OCI-LY3 (cell line): ENCODE measurements at regions not wholly inside any gene's neighbourhood (a gene's known extent, or its start where the extent isn't known, plus 50 kb on each side); places are given as distances from the start of the nearest gene placed in this dataset.

Source experiments
- H2AFZ ChIP-seq: fragments of 200-600, 300-600 bp; shearing (Covaris generic); 2 replicates; pipeline ENCODE4 v1.6.0; 2014; ENCODE audit warnings: antibody characterized with exemption, low read depth, low read length
- H3K27ac ChIP-seq: fragments of 200-600, 300-600 bp; sonication (generic); 2 replicates; pipeline ENCODE4 v1.5.1; 2014; ENCODE audit warnings: mild to moderate bottlenecking, low read length, moderate library complexity, mixed read lengths
- H3K27me3 ChIP-seq: fragments of 200-600, 300-600 bp; sonication (generic); 2 replicates; pipeline ENCODE4 v1.6.1; 2014; ENCODE audit warnings: low read depth, low read length, mixed read lengths
- H3K36me3 ChIP-seq: fragments of 200-600, 300-600 bp; sonication (generic); replicated peaks from 2 replicates; pipeline ENCODE3; 2014; ENCODE audit warnings: low read depth, low read length, mixed read lengths
- H3K4me1 ChIP-seq: fragments of 300-600, 200-600 bp; sonication (generic); 2 replicates; pipeline ENCODE4 v1.6.1; 2014; ENCODE audit warnings: low read length, mixed read lengths
- H3K4me2 ChIP-seq: fragments of 200-600, 300-600 bp; sonication (generic); 2 replicates; pipeline ENCODE4 v1.6.1; 2014; ENCODE audit warnings: low read length, mixed read lengths
- H3K4me3 ChIP-seq: fragments of 300-600, 200-600 bp; sonication (generic); 2 replicates; pipeline ENCODE4 v1.5.1; 2014; ENCODE audit warnings: antibody characterized with exemption, mild to moderate bottlenecking, low read length, moderate library complexity
- H3K79me2 ChIP-seq: fragments of 300-600, 200-600 bp; shearing (Covaris generic); 2 replicates; pipeline ENCODE4 v1.6.1; 2014; ENCODE audit warnings: mild to moderate bottlenecking, low read length, mixed read lengths
- H3K9ac ChIP-seq: fragments of 300-600, 200-600 bp; shearing (Covaris generic); 2 replicates; pipeline ENCODE4 v1.6.0; 2014; ENCODE audit warnings: mild to moderate bottlenecking, low read length, moderate library complexity
- H3K9me3 ChIP-seq: fragments of 200-600, 300-600 bp; shearing (Covaris generic); 2 replicates; pipeline ENCODE4 v1.6.1; 2014; ENCODE audit warnings: low read length, mixed read lengths; ENCODE audit not compliant: insufficient read depth
- H4K20me1 ChIP-seq: fragments of 200-600, 300-600 bp; sonication (generic); 2 replicates; pipeline ENCODE4 v1.6.1; 2016; ENCODE audit warnings: low read length, mixed read lengths; ENCODE audit not compliant: insufficient read depth
- CTCF ChIP-seq: fragments of 200-600, 300-600 bp; sonication (generic); IDR thresholded peaks from 2 replicates; pipeline ENCODE4 v1.5.1; 2014; ENCODE audit warnings: antibody characterized with exemption, low read length, low read depth
- EZH2phosphoT487 ChIP-seq: fragments of 200-600 bp; shearing (Covaris generic); IDR thresholded peaks from 2 replicates; pipeline ENCODE4 v1.6.1; 2018; ENCODE audit warnings: antibody characterized with exemption, mixed run types, low read depth

DNA sequence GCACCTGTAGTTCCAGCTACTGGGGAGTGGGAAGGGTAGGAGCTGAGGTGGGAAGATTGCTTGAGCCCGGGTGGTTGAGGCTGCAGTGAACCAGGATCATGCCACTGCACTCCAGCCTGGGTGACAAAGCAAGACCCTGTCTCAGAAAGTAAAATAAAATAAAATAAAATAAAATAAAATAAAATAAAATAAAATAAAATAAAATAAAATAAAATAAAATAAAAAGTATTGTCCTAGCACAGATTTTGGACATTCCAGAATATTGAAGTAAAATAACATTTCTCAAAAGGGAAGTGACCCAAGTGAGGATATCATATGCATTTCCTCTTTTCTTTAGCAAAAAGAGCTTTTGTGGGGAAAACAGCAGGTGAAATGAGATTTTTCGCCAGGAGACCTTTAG is 83.5 kb downstream of the TMEM174 start:
- peaks cover 9% of the 10 kb centered on the region for H3K27me3 ChIP-seq
- TF ChIP-seq CTCF: no peak
- H3K4me2 ChIP-seq: no peak overlapping the region

DNA sequence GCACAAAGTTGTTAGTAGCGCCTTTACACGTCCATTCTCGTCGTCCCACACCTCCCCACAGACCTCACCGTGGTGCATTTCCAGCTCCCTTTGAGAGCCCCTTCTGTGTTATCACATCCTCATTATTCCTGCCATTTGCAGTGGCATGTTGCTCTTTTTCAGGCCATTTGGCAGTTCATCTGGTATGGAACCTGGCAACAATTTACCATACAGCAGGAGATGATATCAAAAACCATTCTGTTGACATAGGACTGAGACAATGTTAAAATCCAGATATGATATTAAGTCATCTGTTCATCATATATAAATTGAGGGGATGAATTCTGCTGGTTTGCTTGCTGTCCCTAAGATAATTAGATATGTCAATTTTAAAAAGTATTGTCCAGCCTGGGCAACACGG is 83.0 kb downstream of the TMEM174 start:
- Histone ChIP-seq H3K79me2 (no peaks in the 10 kb centered on the region), H3K36me3 (no peaks in the 10 kb centered on the region), H4K20me1 (no peaks in the 10 kb centered on the region), H3K4me1 (no peaks in the 10 kb centered on the region), H3K9ac (no peak overlapping the region), H3K27ac (no peak overlapping the region), H3K4me2 (no peak overlapping the region), H3K9me3 (no peaks in the 10 kb centered on the region), H3K27me3 (peaks cover 9% of the 10 kb centered on the region), H2AFZ (no peak overlapping the region), H3K4me3 (no peak overlapping the region)
- no peak for TF ChIP-seq CTCF
- no peak for TF ChIP-seq EZH2phosphoT487

More for the DNA sequence above, 83.5 kb downstream of the TMEM174 start:
- H3K36me3 ChIP-seq: no peaks in the 10 kb centered on the region
- H3K4me1 ChIP-seq: no peaks in the 10 kb centered on the region
- H3K9ac ChIP-seq: no peak overlapping the region
- no peak overlapping the region for H3K27ac ChIP-seq
- H3K9me3 ChIP-seq: no peaks in the 10 kb centered on the region
- no peak overlapping the region for H3K4me3 ChIP-seq
- no peaks in the 10 kb centered on the region for H4K20me1 ChIP-seq
- no peak overlapping the region for H2AFZ ChIP-seq
- H3K79me2 ChIP-seq: no peaks in the 10 kb centered on the region

GRCh38 chr5:73254642-73255041 is 81.6 kb downstream of the TMEM174 start:
- Histone ChIP-seq H3K27me3 (peaks cover 10% of the 10 kb centered on the region), H3K4me2 (no peak overlapping the region), H4K20me1 (no peaks in the 10 kb centered on the region), H3K9ac (no peak overlapping the region), H3K9me3 (no peaks in the 10 kb centered on the region), H2AFZ (no peak overlapping the region), H3K79me2 (no peaks in the 10 kb centered on the region), H3K4me3 (no peak overlapping the region), H3K4me1 (no peaks in the 10 kb centered on the region), H3K27ac (no peak overlapping the region), H3K36me3 (no peaks in the 10 kb centered on the region)
- TF ChIP-seq EZH2phosphoT487 (no peak), CTCF (no peak)

DNA sequence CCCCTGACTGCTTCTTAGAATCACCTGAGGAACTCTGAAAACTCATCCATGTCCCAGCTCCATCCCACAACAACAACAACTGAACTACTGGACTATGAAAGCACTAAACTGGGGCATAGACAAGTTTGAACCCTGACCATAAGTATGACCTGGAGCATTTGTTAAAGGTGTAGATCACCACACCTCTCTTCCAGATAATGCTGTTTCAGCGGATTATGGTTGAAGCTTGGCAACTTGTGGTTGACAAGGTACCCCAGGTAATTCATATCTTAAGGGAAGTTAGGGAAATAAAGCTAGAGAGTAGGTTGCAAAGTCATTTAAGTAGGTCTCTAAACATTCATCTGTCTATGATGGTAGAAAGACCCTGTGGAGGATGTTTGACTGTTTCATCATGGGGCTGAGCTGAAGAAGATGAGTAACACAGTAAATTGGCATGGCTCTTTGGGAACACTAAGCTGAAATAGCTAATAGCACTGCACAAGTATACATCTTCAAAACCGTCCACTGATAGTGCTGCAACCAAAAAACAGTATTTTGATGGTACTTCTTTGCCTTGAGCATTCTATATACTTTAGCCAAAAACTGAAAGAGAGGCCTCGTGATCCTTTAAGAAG is 80.2 kb downstream of the TMEM174 start:
- no peak for TF ChIP-seq EZH2phosphoT487
- no peak for TF ChIP-seq CTCF
- no peaks in the 10 kb centered on the region for H3K4me1 ChIP-seq
- H3K9ac ChIP-seq: no peak overlapping the region
- no peak overlapping the region for H2AFZ ChIP-seq
- no peak overlapping the region for H3K4me2 ChIP-seq
- H3K79me2 ChIP-seq: no peaks in the 10 kb centered on the region
- peaks cover 11% of the 10 kb centered on the region for H3K27me3 ChIP-seq
- H3K4me3 ChIP-seq: no peak overlapping the region
- H3K27ac ChIP-seq: no peak overlapping the region
- no peaks in the 10 kb centered on the region for H3K36me3 ChIP-seq
- no peaks in the 10 kb centered on the region for H4K20me1 ChIP-seq
- no peaks in the 10 kb centered on the region for H3K9me3 ChIP-seq
